PFSK-1 (cell line): ENCODE measurements at regions not wholly inside any gene's neighbourhood (a gene's known extent, or its start where the extent isn't known, plus 50 kb on each side); places are given as distances from the start of the nearest gene placed in this dataset.

Experiments used
- FOXP2 ChIP-seq: optimal IDR thresholded peaks from 2 replicates; pipeline ENCODE3; 2011; ENCODE audit warnings: borderline replicate concordance, control low read depth, inconsistent platforms; ENCODE audit not compliant: insufficient read depth; ENCODE audit errors: extremely low read length, extremely low read depth
- POLR2AphosphoS5 ChIP-seq: IDR thresholded peaks from 2 replicates; pipeline ENCODE4 v1.6.1; 2012; ENCODE audit warnings: low read depth, mild to moderate bottlenecking, control low read depth, low read length, moderate library complexity
- SIN3A ChIP-seq: IDR thresholded peaks from 2 replicates; pipeline ENCODE4 v1.6.1; 2012; ENCODE audit warnings: mild to moderate bottlenecking, low read length, moderate library complexity, borderline replicate concordance; ENCODE audit not compliant: insufficient read depth
- TAF1 ChIP-seq: IDR thresholded peaks from 2 replicates; pipeline ENCODE4 v1.6.1; 2012; ENCODE audit warnings: low read length, control low read depth, borderline replicate concordance; ENCODE audit not compliant: insufficient read depth
- TF ChIP-seq, protein P1 (sequence below), 2 experiments: IDR thresholded peaks; 2 replicates each; pipeline versions ENCODE4 v1.6.1 to v1.8.0; 2011 to 2012; ENCODE audit warnings: low read depth in 2 of 2, low read length in 2 of 2, control low read depth in 1 of 2, inconsistent platforms in 1 of 2, mild to moderate bottlenecking in 1 of 2, moderate library complexity in 1 of 2; ENCODE audit not compliant: insufficient read depth in 1 of 2

DNA sequence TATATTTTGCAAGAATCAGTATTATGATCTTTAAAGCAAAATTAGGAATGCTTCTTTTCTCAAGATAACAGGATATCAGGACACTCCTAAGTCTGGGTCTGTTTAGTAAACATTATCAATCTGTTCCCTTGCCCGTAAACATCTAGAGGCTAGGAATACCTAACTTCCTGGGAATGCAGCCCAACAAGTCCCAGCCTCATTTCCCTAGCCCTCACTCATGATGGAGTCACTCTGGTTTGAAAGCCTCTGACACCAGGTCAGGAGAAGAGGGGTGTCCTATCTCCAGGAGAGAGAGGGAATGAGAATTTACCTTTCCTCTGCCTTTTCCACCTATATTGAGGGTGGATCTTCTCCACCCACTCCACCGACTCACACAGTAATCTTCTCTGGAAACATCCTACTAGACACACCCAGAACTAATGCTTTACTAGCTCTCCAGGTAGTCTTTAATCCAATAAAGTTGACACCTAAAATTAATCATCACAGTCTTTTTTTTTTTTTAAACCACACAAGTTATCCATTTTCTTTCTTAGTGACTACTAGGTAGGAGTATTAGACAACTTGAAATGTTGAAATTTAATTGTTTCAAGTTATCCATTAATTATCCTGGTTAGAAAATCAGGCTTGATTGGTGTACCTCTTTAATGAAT lies 659.3 kb downstream of the USP25 start:
- TF ChIP-seq, protein P1, sequence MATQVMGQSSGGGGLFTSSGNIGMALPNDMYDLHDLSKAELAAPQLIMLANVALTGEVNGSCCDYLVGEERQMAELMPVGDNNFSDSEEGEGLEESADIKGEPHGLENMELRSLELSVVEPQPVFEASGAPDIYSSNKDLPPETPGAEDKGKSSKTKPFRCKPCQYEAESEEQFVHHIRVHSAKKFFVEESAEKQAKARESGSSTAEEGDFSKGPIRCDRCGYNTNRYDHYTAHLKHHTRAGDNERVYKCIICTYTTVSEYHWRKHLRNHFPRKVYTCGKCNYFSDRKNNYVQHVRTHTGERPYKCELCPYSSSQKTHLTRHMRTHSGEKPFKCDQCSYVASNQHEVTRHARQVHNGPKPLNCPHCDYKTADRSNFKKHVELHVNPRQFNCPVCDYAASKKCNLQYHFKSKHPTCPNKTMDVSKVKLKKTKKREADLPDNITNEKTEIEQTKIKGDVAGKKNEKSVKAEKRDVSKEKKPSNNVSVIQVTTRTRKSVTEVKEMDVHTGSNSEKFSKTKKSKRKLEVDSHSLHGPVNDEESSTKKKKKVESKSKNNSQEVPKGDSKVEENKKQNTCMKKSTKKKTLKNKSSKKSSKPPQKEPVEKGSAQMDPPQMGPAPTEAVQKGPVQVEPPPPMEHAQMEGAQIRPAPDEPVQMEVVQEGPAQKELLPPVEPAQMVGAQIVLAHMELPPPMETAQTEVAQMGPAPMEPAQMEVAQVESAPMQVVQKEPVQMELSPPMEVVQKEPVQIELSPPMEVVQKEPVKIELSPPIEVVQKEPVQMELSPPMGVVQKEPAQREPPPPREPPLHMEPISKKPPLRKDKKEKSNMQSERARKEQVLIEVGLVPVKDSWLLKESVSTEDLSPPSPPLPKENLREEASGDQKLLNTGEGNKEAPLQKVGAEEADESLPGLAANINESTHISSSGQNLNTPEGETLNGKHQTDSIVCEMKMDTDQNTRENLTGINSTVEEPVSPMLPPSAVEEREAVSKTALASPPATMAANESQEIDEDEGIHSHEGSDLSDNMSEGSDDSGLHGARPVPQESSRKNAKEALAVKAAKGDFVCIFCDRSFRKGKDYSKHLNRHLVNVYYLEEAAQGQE (IDR thresholded peaks at IDR 0.05; ENCODE audit: insufficient read depth in 1 of 2, low read depth in 2 of 2, low read length in 2 of 2) = no peak
- TF ChIP-seq TAF1 (no peak), SIN3A (no peak), FOXP2 (no peak), POLR2AphosphoS5 (no peak)

DNA sequence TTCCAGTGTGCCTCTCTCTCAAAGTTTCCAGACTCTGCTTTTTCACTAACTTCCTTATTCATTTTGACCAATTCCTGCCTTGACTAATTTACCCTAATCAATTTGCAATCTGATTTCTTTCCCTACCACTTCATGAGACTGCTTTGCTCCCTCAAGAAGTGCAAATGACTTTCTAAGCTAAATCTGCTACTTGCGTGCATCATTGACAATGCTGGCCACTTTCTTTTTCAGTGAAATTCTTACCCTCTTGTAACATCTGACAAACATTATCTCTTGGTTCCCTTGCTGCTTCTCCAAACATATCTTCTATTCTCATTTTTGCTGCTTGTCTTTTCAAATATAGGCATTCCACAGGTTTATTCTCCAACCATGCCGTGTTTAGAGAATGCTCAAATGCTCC lies 659.9 kb downstream of the USP25 start:
- TF ChIP-seq SIN3A (no peak), TAF1 (no peak), POLR2AphosphoS5 (no peak), FOXP2 (no peak)
- TF ChIP-seq, protein P1 (IDR thresholded peaks at IDR 0.05; ENCODE audit: insufficient read depth in 1 of 2, low read depth in 2 of 2, low read length in 2 of 2) = no peak

DNA sequence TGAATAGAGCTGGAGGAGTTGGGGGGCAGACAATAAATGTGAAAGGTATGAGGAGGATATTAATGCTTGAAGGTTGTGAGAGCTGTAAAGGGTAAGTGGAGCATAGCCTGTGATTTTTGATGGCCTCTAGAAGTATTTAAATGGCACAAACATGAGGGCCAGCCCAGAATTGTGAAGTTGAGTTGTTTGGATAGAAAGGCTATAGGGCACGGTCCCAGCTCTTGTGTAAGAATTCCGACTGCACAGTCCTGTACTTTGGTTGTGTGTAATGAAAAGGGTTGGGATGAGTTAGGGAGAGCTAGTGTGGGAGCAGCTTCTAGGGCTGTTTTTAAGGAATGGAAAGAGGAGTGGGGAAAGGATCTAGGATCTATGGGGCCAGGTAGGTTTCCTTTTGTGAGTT lies 665.5 kb downstream of the USP25 start:
- TF ChIP-seq SIN3A = no peak
- no peak for TF ChIP-seq TAF1
- TF ChIP-seq, protein P1 (IDR thresholded peaks at IDR 0.05; ENCODE audit: insufficient read depth in 1 of 2, low read depth in 2 of 2, low read length in 2 of 2) = no peak
- TF ChIP-seq POLR2AphosphoS5 = no peak
- no peak for TF ChIP-seq FOXP2

DNA sequence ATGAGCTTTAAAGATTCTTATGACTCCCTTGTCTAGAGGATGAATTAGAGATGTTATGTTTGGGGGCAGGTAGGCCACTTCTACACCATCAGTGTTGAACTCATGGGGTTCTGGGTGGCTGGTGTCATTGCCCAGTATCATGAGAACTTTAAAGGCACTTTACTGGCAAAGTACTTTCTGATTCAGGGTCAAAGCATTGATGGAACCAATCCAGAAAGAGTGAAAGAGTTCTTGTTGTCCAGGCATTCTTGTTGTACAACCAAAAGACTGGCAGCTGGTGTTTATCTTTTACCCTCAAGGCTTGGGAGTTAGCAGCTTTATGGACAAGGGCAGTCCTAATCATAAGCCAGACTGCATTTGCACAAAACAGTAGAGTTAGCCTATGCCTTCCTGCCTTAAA lies 673.0 kb downstream of the USP25 start:
- TF ChIP-seq FOXP2 = no peak
- TF ChIP-seq, protein P1 (IDR thresholded peaks at IDR 0.05; ENCODE audit: insufficient read depth in 1 of 2, low read depth in 2 of 2, low read length in 2 of 2) = no peak

DNA sequence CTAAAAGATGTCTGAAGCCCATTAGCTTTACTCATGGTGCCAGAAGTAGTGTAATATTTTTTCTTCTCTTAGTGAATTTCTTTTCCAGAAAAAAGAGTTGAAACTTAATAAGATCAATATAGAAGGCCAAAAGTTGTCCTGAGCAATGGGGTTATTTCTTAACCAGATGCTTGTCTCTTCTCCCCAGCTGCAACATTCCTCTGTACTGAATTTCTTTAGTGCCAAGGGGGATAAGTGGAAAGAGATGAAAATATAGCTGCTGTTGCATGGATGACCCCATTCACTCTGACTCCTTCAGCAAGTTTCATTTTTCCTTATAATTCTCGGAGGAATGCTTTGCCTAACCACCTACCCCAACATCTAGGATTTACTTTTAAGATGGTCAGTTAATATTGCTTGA lies 675.0 kb downstream of the USP25 start:
- TF ChIP-seq POLR2AphosphoS5 = no peak
